Endodermal cell (in vitro differentiated cells): ENCODE measurements at regions not wholly inside any gene's neighbourhood (a gene's known extent, or its start where the extent isn't known, plus 50 kb on each side); places are given as distances from the start of the nearest gene placed in this dataset.

Source experiments
- DNase-seq: peaks from one replicate; pipeline ENCODE4 v3.0.0-alpha.2; 2017
- H3K27ac ChIP-seq: 2 replicates; pipeline ENCODE4 v1.5.1; 2013; ENCODE audit warnings: mild to moderate bottlenecking, low read depth, low read length, moderate library complexity
- H3K27me3 ChIP-seq: 2 replicates; pipeline ENCODE4 v1.6.1; 2013; ENCODE audit warnings: mild to moderate bottlenecking, low read length, moderate library complexity; ENCODE audit not compliant: insufficient read depth, control insufficient read depth, poor library complexity, severe bottlenecking
- H3K36me3 ChIP-seq: 2 replicates; pipeline ENCODE4 v1.7.0; 2013; ENCODE audit warnings: mild to moderate bottlenecking, low read length, moderate library complexity; ENCODE audit not compliant: control insufficient read depth, insufficient read depth
- H3K4me1 ChIP-seq: one replicate; pipeline ENCODE4 v1.7.0; 2013; ENCODE audit warnings: low read length; ENCODE audit not compliant: control insufficient read depth, insufficient read depth
- H3K4me3 ChIP-seq: 2 replicates; pipeline ENCODE4 v1.5.1; 2013; ENCODE audit warnings: mild to moderate bottlenecking, low read length, moderate library complexity
- H3K9ac ChIP-seq: 2 replicates; pipeline ENCODE4 v1.6.1; 2013; ENCODE audit warnings: mild to moderate bottlenecking, low read length, moderate library complexity; ENCODE audit not compliant: poor library complexity, severe bottlenecking; ENCODE audit errors: extremely low read depth
- H3K9me3 ChIP-seq: 2 replicates; pipeline ENCODE4 v1.6.1; 2013; ENCODE audit warnings: mild to moderate bottlenecking, low read length, moderate library complexity; ENCODE audit not compliant: control insufficient read depth
- H3K27ac Mint-ChIP-seq: 2 replicates; pipeline ENCODE4 v1.8.0; 2020; ENCODE audit warnings: mixed read lengths
- H3K27me3 Mint-ChIP-seq: 2 replicates; pipeline ENCODE4 v1.8.0; 2021; ENCODE audit warnings: mild to moderate bottlenecking, mixed read lengths; ENCODE audit not compliant: insufficient read depth
- H3K36me3 Mint-ChIP-seq: 2 replicates; pipeline ENCODE4 v1.8.0; 2020; ENCODE audit warnings: low read depth, mixed read lengths
- H3K4me1 Mint-ChIP-seq: 2 replicates; pipeline ENCODE4 v1.8.0; 2020; ENCODE audit warnings: mixed read lengths
- H3K4me3 Mint-ChIP-seq: 2 replicates; pipeline ENCODE4 v1.8.0; 2020; ENCODE audit warnings: mild to moderate bottlenecking, moderate library complexity, mixed read lengths
- H3K9me3 Mint-ChIP-seq: 2 replicates; pipeline ENCODE4 v1.8.0; 2020; ENCODE audit warnings: mild to moderate bottlenecking, mixed read lengths
- CTCF ChIP-seq: fragments of 200-600 bp; sonication (generic); conservative IDR thresholded peaks from 2 replicates; pipeline ENCODE4 v1.5.0; 2021; ENCODE audit warnings: antibody characterized with exemption, mild to moderate bottlenecking
- WGBS, 2 experiments: methylation state at CpG; one replicate each; pipeline versions ENCODE4 v1.1.5 to v1.1.7; 2013; ENCODE audit warnings: missing lambda C conversion rate in 2 of 2, mixed read lengths in 1 of 2; ENCODE audit not compliant: insufficient coverage in 1 of 2, insufficient read length in 1 of 2; 5-methylcytosine and 5-hydroxymethylcytosine counted together

DNA sequence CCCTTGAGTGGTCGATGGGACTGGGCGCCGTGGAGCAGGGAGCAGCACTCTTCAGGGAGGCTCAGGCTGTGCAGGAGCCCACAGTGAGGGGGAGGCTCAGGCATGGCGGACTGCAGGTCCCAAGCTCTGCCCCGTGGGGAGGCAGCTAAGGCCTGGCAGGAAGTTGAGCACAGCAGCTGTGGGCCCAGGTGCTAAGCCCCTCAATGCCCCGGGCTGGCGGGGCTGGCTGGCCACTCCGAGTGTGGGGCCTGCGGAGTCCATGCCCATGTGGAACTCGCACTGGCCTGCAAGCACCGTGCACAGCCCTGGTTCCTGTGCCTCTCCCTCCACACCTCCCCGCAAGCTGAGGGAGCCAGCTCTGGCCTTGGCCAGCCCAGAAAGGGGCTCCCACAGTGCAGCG is 948.4 kb upstream of the EYS start:
- Mint-ChIP-seq H3K4me3 (no peak overlapping the region), H3K36me3 (peaks cover 1% of the 10 kb centered on the region), H3K27ac (no peak overlapping the region), H3K9me3 (peaks cover 42% of the 10 kb centered on the region), H3K4me1 (no peaks in the 10 kb centered on the region), H3K27me3 (peaks cover 4% of the 10 kb centered on the region)
- no peaks in the 10 kb centered on the region for H3K4me1 ChIP-seq
- TF ChIP-seq CTCF: no peak
- DNase-seq: no peak
- no peaks in the 10 kb centered on the region for H3K36me3 ChIP-seq
- H3K4me3 ChIP-seq: no peak overlapping the region
- no peak overlapping the region for H3K9ac ChIP-seq
- no peak overlapping the region for H3K27ac ChIP-seq
- H3K9me3 ChIP-seq: peaks cover 4% of the 10 kb centered on the region
- H3K27me3 ChIP-seq: no peaks in the 10 kb centered on the region
- WGBS, 2 experiments: 94 to 100% methylated on average over 3 to 13 of the region's 13 CpGs

GRCh38 chr6:66638518-66638917 is 931.5 kb upstream of the EYS start:
- Mint-ChIP-seq H3K36me3 (no peaks in the 10 kb centered on the region), H3K4me3 (no peak overlapping the region), H3K27ac (no peak overlapping the region), H3K9me3 (peaks cover 11% of the 10 kb centered on the region), H3K27me3 (no peaks in the 10 kb centered on the region), H3K4me1 (no peaks in the 10 kb centered on the region)
- H3K27me3 ChIP-seq: no peaks in the 10 kb centered on the region
- TF ChIP-seq CTCF: no peak
- DNase-seq: no peak
- H3K4me1 ChIP-seq: no peaks in the 10 kb centered on the region
- no peak overlapping the region for H3K4me3 ChIP-seq
- 83 to 90% methylated on average over 1 to 2 of the region's 3 CpGs for WGBS, 2 experiments
- H3K9me3 ChIP-seq: no peaks in the 10 kb centered on the region
- H3K36me3 ChIP-seq: no peaks in the 10 kb centered on the region
- no peak overlapping the region for H3K27ac ChIP-seq
- H3K9ac ChIP-seq: no peak overlapping the region

DNA sequence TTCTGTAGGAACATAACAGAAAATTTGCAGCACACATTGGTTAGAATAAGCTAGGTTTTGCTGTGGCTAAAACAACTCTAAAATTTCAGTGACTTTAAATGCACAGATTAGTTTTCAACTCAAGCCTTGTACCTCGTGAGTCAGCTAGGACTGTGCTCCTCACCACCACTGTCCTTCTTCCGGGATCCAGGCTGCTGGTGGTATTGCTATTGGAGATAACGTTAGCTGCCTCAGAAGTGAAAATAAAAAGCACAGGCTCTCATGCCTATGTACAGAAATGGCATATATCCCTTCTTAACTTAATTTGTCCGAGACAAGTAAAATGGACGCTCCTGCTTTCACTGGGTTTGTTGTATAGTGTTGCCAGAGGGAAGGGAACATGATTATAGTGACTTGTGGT is 931.1 kb upstream of the EYS start:
- Mint-ChIP-seq H3K27me3 (no peaks in the 10 kb centered on the region), H3K9me3 (peaks cover 14% of the 10 kb centered on the region), H3K4me1 (no peaks in the 10 kb centered on the region), H3K36me3 (no peaks in the 10 kb centered on the region), H3K4me3 (no peak overlapping the region), H3K27ac (no peak overlapping the region)
- Histone ChIP-seq H3K36me3 (no peaks in the 10 kb centered on the region), H3K9ac (no peak overlapping the region), H3K9me3 (no peaks in the 10 kb centered on the region), H3K27me3 (no peaks in the 10 kb centered on the region), H3K4me3 (no peak overlapping the region), H3K27ac (no peak overlapping the region), H3K4me1 (no peaks in the 10 kb centered on the region)
- TF ChIP-seq CTCF: no peak
- 80 to 87% methylated on average over 1 to 5 of the region's 5 CpGs for WGBS, 2 experiments
- DNase-seq: no peak
